BE2C (cell line): ENCODE measurements at regions not wholly inside any gene's neighbourhood (a gene's known extent, or its start where the extent isn't known, plus 50 kb on each side); places are given as distances from the start of the nearest gene placed in this dataset.

ENCODE experiments used
- DNase-seq: peaks from one replicate; pipeline ENCODE4 v3.0.0-alpha.2; 2020
- H3K27me3 ChIP-seq: fragments of 250-450 bp; sonication (Bioruptor Pico); 2 replicates; pipeline ENCODE4 v1.5.1; 2020; ENCODE audit warnings: mild to moderate bottlenecking
- H3K36me3 ChIP-seq: fragments of 250-450 bp; sonication (Bioruptor Pico); 2 replicates; pipeline ENCODE4 v1.5.1; 2020; ENCODE audit warnings: mild to moderate bottlenecking
- H3K4me1 ChIP-seq: fragments of 250-450 bp; sonication (Bioruptor Pico); 2 replicates; pipeline ENCODE4 v1.5.1; 2020
- H3K4me3 ChIP-seq: 2 replicates; pipeline ENCODE4 v1.5.1; 2011; ENCODE audit warnings: low read depth, low read length
- H3K9me3 ChIP-seq: fragments of 250-450 bp; sonication (Bioruptor Pico); 2 replicates; pipeline ENCODE4 v1.5.1; 2020
- TF ChIP-seq, protein P1 (sequence below): IDR thresholded peaks from 2 replicates; pipeline ENCODE4 v1.5.1; 2012; ENCODE audit warnings: mild to moderate bottlenecking, low read depth, low read length

DNA sequence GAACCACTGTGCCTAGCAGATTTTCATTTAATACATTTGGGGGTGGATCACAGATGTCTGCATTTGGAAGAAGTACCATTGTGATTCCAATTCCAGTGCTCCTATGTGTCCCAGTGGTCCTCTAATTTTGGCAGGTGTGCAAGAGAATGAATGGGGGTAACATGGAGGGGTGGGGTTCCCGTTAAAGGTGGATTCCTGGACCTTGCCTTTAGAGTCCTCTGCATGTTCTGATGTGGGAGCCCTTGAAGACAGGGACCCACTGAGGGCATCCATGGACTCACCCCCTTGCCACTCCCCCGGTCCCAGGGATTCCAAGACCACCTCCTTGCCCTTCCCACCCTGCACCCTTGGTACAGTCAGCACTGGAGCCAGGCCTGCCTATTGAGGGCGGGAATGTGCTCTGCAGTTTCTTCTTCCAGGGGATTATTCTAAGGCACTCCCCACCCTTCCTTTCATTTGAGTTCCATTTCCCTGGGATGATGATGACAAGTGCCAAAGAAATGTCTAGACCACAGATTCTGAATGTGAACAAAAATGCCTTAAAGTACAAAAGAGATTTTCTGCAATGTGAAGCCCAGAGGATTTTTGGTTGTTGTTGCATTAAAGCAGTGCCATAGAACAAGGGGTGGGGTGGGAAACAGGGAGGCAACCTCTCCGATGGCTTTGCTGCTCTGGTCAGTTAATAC lies 119.4 kb upstream of the PTCH1 start:
- H3K4me3 ChIP-seq, result no peak overlapping the region
- TF ChIP-seq, protein P1, sequence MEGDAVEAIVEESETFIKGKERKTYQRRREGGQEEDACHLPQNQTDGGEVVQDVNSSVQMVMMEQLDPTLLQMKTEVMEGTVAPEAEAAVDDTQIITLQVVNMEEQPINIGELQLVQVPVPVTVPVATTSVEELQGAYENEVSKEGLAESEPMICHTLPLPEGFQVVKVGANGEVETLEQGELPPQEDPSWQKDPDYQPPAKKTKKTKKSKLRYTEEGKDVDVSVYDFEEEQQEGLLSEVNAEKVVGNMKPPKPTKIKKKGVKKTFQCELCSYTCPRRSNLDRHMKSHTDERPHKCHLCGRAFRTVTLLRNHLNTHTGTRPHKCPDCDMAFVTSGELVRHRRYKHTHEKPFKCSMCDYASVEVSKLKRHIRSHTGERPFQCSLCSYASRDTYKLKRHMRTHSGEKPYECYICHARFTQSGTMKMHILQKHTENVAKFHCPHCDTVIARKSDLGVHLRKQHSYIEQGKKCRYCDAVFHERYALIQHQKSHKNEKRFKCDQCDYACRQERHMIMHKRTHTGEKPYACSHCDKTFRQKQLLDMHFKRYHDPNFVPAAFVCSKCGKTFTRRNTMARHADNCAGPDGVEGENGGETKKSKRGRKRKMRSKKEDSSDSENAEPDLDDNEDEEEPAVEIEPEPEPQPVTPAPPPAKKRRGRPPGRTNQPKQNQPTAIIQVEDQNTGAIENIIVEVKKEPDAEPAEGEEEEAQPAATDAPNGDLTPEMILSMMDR, result no peak
- no peaks in the 10 kb centered on the region; the same call in 1 of the 2 replicates for H3K9me3 ChIP-seq
- no peaks in the 10 kb centered on the region for H3K36me3 ChIP-seq
- no peaks in the 10 kb centered on the region for H3K27me3 ChIP-seq
- DNase-seq, result no peak
- H3K4me1 ChIP-seq, result no peaks in the 10 kb centered on the region; the same call in 1 of the 2 replicates

- TF ChIP-seq, protein P1, result no peak
- Histone ChIP-seq H3K27me3 (no peaks in the 10 kb centered on the region), H3K4me3 (no peak overlapping the region), H3K36me3 (no peaks in the 10 kb centered on the region), H3K4me1 (no peaks in the 10 kb centered on the region; the same call in 1 of the 2 replicates), H3K9me3 (no peaks in the 10 kb centered on the region; the same call in 1 of the 2 replicates)
- no peak for DNase-seq
These were observed 117.8 kb upstream of the PTCH1 start for GRCh38 chr9:95634536-95634935.

DNA sequence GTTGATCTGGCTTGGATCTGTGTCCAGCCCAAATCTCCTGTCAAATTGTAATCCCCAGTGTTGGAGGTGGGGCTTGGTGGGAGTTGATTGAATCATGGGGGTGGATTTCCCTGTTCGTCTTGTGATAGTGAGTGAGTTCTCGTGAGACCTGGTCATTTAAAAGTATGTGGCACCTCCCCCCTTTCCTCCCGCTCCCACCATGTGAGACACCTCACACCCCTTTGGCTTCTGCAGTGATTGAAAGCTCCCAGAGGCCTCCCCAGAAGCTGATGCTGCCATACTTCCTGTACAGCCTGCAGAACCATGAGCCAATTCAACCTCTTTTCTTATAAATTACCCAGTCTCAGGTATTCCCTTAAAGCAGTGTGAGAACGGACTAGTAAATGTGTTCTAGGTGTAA lies 117.3 kb upstream of the PTCH1 start:
- TF ChIP-seq, protein P1, result no peak
- Histone ChIP-seq H3K4me3 (no peak overlapping the region), H3K27me3 (no peaks in the 10 kb centered on the region), H3K4me1 (no peaks in the 10 kb centered on the region; the same call in 1 of the 2 replicates), H3K36me3 (no peaks in the 10 kb centered on the region), H3K9me3 (no peaks in the 10 kb centered on the region; the same call in 1 of the 2 replicates)
- no peak for DNase-seq

GRCh38 chr9:95629585-95629984 lies 112.8 kb upstream of the PTCH1 start:
- TF ChIP-seq, protein P1, result no peak
- H3K9me3 ChIP-seq, result no peaks in the 10 kb centered on the region
- no peaks in the 10 kb centered on the region for H3K27me3 ChIP-seq
- DNase-seq, result no peak
- no peaks in the 10 kb centered on the region for H3K36me3 ChIP-seq
- H3K4me3 ChIP-seq, result no peak overlapping the region
- no peaks in the 10 kb centered on the region for H3K4me1 ChIP-seq

DNA sequence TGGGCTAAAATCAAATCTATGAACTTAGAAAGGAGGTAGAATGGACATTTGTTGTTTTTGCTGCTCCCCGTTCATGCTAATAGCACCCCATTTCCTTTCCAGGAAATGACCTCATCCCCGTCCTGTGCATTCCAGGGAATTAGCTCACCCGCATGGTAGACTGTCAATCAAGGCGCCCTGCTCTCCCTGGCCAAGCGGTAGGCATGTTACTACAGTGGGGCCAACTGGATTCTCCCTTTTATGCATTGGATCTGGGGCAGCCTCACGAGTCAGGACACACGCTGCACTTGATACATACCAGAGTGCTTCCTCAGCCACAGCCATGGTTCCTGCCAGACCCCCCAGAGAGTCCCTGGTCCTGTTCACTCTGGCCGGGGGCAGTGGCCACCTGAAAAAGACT lies 111.0 kb upstream of the PTCH1 start:
- Histone ChIP-seq H3K9me3 (no peaks in the 10 kb centered on the region), H3K36me3 (no peaks in the 10 kb centered on the region), H3K4me1 (no peaks in the 10 kb centered on the region), H3K27me3 (no peaks in the 10 kb centered on the region), H3K4me3 (no peak overlapping the region)
- no peak for DNase-seq
- TF ChIP-seq, protein P1, result no peak

- no peaks in the 10 kb centered on the region for H3K27me3 ChIP-seq
- TF ChIP-seq, protein P1, result no peak
- no peak for DNase-seq
These were observed 110.3 kb upstream of the PTCH1 start for GRCh38 chr9:95626885-95627558.

More at GRCh38 chr9:95626885-95627558, 110.3 kb upstream of the PTCH1 start:
- H3K4me3 ChIP-seq, result no peak overlapping the region
- H3K9me3 ChIP-seq, result no peaks in the 10 kb centered on the region
- H3K4me1 ChIP-seq, result no peaks in the 10 kb centered on the region
- no peaks in the 10 kb centered on the region for H3K36me3 ChIP-seq
